ENCODE measurements at regions not wholly inside any gene's neighbourhood (a gene's known extent, or its start where the extent isn't known, plus 50 kb on each side); places are given as distances from the start of the nearest gene placed in this dataset.
"Not testable (repeated sequence)": the region's sequence is repeated elsewhere in the genome, so short reads cannot be mapped to it uniquely, and the experiment has no call there.

DNA sequence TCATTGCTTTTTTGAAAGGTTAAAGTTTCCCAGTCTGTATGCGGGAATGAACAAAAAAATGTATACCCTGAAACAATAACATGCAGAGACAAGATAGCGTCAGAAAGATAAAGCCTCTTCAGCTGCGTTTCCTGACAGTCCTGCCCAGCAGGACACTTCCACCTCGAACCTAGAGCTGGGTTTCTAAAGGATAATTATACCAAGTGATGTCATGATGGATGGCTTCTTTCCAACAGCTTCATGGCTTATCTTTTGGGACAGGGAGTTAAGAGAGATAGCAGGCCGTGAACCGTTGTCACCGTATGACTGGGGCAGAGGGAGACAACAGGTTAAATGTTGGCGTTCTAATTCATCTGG lies 267.6 kb upstream of the SGK1 start:
- no peak overlapping the region for H3K27ac ChIP-seq
- no peaks in the 10 kb centered on the region for H3K9me3 ChIP-seq
- TF ChIP-seq, protein P1, sequence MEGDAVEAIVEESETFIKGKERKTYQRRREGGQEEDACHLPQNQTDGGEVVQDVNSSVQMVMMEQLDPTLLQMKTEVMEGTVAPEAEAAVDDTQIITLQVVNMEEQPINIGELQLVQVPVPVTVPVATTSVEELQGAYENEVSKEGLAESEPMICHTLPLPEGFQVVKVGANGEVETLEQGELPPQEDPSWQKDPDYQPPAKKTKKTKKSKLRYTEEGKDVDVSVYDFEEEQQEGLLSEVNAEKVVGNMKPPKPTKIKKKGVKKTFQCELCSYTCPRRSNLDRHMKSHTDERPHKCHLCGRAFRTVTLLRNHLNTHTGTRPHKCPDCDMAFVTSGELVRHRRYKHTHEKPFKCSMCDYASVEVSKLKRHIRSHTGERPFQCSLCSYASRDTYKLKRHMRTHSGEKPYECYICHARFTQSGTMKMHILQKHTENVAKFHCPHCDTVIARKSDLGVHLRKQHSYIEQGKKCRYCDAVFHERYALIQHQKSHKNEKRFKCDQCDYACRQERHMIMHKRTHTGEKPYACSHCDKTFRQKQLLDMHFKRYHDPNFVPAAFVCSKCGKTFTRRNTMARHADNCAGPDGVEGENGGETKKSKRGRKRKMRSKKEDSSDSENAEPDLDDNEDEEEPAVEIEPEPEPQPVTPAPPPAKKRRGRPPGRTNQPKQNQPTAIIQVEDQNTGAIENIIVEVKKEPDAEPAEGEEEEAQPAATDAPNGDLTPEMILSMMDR (IDR thresholded peaks at IDR 0.05), result no peak
- H3K27me3 ChIP-seq, result no peaks in the 10 kb centered on the region
- no peaks in the 10 kb centered on the region for H3K4me1 ChIP-seq (ENCODE audit: control insufficient read depth in 1 of 2, insufficient read depth in 1 of 2, low read depth in 1 of 2, low read length in 1 of 2)
- no peak overlapping the region for H3K4me3 ChIP-seq (ENCODE audit: low read depth in 1 of 2, low read length in 1 of 2)
- H3K36me3 ChIP-seq, result no peaks in the 10 kb centered on the region

DNA sequence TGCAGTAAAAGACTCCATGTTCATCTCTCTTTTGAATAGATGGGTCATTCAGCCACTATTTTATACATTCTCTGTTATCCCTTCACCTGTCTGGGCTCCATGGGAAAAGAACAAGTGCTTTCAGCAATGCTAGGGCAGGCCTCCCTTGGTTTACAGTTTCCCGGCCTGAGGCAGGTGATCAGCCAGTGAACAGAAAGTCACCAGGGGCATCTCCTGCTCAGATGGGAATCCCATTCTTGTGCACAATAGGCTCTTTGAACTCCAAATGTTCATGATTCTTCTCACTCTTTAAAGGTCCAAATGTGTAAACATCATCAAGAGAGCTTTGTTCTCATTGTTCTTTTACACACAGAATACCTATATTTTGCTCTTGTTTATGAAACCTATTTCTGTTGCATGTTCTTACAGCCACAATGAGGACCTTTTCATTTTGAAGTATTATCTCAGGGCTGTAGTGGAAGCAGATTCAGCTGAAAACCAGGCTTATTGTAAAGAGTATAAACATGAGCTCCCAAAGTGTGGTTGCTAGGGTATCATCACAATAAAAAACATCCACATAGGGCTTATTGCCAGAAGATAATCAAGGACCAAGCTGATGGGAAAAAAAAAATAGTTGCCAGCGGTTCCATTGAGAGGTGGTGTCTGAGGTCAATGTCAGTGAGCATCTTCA lies 267.1 kb upstream of the SGK1 start:
- TF ChIP-seq, protein P1 (IDR thresholded peaks at IDR 0.05), result no peak

GRCh38 chr6:134577998-134578397 lies 260.1 kb upstream of the SGK1 start:
- no peaks in the 10 kb centered on the region for H3K27me3 ChIP-seq
- H3K4me1 ChIP-seq (ENCODE audit: control insufficient read depth in 1 of 2, insufficient read depth in 1 of 2, low read depth in 1 of 2, low read length in 1 of 2), result no peaks in the 10 kb centered on the region
- H3K9me3 ChIP-seq, result no peaks in the 10 kb centered on the region
- H3K27ac ChIP-seq, result no peak overlapping the region
- no peaks in the 10 kb centered on the region for H3K36me3 ChIP-seq
- TF ChIP-seq, protein P1 (IDR thresholded peaks at IDR 0.05), result no peak
- no peak overlapping the region for H3K4me3 ChIP-seq (ENCODE audit: low read depth in 1 of 2, low read length in 1 of 2)

More for the DNA sequence above, 267.1 kb upstream of the SGK1 start:
- Histone ChIP-seq H3K27ac (no peak overlapping the region), H3K4me3 (ENCODE audit: low read depth in 1 of 2, low read length in 1 of 2) (no peak overlapping the region), H3K27me3 (no peaks in the 10 kb centered on the region), H3K36me3 (no peaks in the 10 kb centered on the region), H3K9me3 (no peaks in the 10 kb centered on the region), H3K4me1 (ENCODE audit: control insufficient read depth in 1 of 2, insufficient read depth in 1 of 2, low read depth in 1 of 2, low read length in 1 of 2) (no peaks in the 10 kb centered on the region)

DNA sequence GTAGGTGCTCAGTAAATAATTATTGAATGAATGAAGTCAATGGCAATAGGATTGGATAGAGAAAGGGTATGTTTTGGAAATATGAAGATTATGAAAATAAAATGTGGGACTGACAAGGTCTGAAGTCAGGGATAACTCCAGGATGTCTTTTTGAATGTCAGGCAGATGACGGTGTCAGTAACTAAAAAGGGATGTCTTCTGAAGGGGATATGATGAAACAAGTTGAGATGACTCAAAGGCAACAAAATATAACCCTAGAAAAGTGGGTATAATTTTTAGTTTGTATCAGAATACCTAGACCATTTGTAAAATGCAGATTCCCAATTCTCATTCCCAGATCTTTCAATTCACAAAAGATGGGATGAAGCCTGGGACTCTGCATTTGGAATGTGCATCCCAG lies 257.3 kb upstream of the SGK1 start:
- H3K9me3 ChIP-seq, result no peaks in the 10 kb centered on the region
- H3K4me3 ChIP-seq (ENCODE audit: low read depth in 1 of 2, low read length in 1 of 2), result no peak overlapping the region
- no peak overlapping the region for H3K27ac ChIP-seq
- H3K4me1 ChIP-seq (ENCODE audit: control insufficient read depth in 1 of 2, insufficient read depth in 1 of 2, low read depth in 1 of 2, low read length in 1 of 2), result no peaks in the 10 kb centered on the region
- TF ChIP-seq, protein P1 (IDR thresholded peaks at IDR 0.05), result no peak
- no peaks in the 10 kb centered on the region for H3K27me3 ChIP-seq
- no peaks in the 10 kb centered on the region for H3K36me3 ChIP-seq

GRCh38 chr6:134574491-134574890 lies 256.6 kb upstream of the SGK1 start:
- H3K27ac ChIP-seq, result no peak overlapping the region
- no peaks in the 10 kb centered on the region for H3K36me3 ChIP-seq
- H3K4me1 ChIP-seq (ENCODE audit: control insufficient read depth in 1 of 2, insufficient read depth in 1 of 2, low read depth in 1 of 2, low read length in 1 of 2), result no peaks in the 10 kb centered on the region
- no peaks in the 10 kb centered on the region for H3K27me3 ChIP-seq
- no peak overlapping the region for H3K4me3 ChIP-seq (ENCODE audit: low read depth in 1 of 2, low read length in 1 of 2)
- no peaks in the 10 kb centered on the region for H3K9me3 ChIP-seq
- TF ChIP-seq, protein P1 (IDR thresholded peaks at IDR 0.05), result no peak

DNA sequence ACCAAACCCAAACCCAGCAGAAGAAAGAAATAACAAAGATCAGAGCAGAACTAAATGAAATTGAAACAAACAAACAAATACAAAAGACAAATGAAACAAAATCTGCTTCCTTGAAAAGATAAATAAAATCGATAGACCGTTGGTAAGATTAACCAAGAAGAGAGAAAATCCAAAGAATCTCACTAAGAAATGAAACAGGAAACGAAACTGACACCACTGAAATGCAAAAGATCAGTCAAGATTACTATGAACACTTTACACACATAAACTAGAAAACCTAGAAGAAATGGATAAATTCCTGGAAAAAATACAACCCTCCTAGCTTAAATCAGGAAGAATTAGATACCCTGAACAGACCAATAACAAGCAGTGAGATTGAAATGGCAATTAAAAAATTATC lies 252.1 kb upstream of the SGK1 start:
- H3K4me1 ChIP-seq (ENCODE audit: control insufficient read depth in 1 of 2, insufficient read depth in 1 of 2, low read depth in 1 of 2, low read length in 1 of 2); H3K9me3 ChIP-seq; H3K36me3 ChIP-seq; H3K27me3 ChIP-seq; H3K27ac ChIP-seq; H3K4me3 ChIP-seq (ENCODE audit: low read depth in 1 of 2, low read length in 1 of 2): not testable (repeated sequence)
